Stimulated activated CD4-positive, alpha-beta T cell treated with anti-CD3 and anti-CD28 coated beads, Interleukin-4, amount 100 ng/mL, for 4 hours (primary cell): ENCODE measurements at regions not wholly inside any gene's neighbourhood (a gene's known extent, or its start where the extent isn't known, plus 50 kb on each side); places are given as distances from the start of the nearest gene placed in this dataset.
"Not testable (repeated sequence)": the region's sequence is repeated elsewhere in the genome, so short reads cannot be mapped to it uniquely, and the experiment has no call there.

Experiments used
- DNase-seq, 2 experiments: peaks; one replicate each; pipeline ENCODE4 v3.0.0-alpha.2; 2020

DNA sequence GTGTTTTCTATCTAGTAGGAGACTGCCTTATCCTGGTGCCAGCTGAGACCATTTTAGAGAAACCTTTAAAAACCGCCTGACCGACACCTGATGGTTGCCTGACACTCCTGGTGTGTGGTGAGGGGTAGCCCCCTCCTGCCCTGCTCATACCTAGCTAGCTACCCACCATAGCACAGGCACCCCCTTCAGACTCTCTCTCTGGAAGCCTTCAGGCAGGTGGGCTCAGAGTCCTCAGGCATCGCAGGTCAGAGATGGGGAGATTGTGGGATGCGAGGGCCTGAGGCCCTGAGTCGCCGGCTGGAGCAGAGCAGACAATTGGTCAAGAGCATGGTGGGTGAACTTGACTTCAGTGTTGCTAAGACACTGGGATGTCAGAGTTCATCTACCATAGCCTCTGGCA lies 424.6 kb downstream of the BRD1 start:
- no peak for DNase-seq

- no peak for DNase-seq
Observed at GRCh38 chr22:49402169-49402568, 425.5 kb downstream of the BRD1 start.

GRCh38 chr22:49400941-49401598 lies 426.6 kb downstream of the BRD1 start:
- no peak for DNase-seq

DNA sequence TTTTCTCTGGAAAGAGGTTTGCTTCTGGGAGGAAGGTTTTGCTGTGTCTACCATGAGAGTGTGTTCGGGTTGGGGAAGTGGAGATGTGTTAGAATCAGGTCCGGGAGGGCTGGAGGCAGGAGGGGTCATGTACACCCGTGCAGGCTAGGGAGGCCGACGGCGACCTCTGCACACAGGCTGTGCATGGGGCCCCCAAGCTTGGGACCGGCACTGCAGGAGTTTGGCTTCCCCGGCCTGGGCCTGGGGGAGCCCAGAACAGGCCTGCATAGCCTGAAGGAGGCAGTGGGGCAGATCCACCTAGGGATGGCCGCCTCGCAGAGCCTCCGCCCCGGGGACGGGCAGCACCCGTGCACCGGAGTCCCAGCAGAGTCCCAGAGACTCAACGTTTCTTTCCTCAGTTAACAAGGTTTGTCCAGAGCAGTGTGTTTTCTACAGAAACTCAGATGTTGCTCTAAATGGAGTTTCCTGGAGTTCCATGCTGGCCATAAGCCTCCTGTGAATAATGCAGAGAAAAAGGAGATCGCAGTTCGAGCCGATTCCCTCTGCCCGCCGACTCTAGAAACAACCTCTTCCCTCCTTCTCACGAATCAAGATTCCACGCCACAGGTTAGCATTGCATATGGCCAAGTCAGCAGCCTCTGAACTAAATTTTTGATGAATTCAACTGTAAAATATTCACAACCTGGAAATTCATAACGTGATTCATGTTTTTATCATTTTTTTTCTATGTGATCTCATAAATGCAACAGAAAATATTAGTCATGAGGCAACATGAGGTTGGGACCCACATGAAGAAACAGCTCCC lies 427.3 kb downstream of the BRD1 start:
- no peak for DNase-seq

DNA sequence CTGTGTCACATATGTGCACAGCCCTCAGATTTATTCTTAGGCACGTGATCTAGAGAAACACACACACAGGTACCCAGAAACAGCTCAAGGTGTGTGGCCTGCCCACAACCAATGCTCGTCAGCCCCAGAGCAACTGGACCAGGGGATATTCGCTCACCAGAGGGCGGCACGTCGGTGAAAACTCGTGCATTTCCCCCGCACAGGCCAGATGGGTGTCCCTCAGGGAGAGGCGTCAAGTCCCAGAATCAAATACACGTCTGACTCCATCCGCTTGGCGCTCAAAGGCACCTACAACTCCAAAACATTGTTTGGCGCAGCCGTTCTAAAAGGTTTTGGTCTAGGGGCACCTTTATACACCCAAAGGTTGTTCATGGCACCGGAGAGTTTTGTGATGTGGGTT lies 429.0 kb downstream of the BRD1 start:
- DNase-seq = no peak

DNA sequence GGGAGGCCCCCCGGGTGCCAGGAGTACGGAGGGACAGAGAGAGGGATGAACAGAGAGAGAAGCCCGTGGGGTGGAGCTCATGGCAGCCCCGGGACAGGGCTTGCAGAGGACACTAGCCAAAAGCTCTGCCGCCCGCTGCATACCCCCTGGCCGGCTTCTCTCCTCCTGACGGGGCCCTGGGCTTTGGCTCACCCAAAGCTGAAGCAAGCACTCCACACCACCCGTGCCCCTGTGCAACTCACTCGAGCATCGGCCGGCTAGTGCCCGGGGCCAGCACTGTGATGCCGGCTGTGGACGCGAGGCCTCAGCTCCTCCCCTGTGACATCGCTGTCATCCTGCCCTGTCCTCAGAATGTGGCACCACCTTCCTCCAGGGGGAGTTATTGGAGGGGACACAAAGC lies 429.6 kb downstream of the BRD1 start:
- no peak for DNase-seq

GRCh38 chr22:49396817-49397216 lies 430.9 kb downstream of the BRD1 start:
- no peak for DNase-seq

DNA sequence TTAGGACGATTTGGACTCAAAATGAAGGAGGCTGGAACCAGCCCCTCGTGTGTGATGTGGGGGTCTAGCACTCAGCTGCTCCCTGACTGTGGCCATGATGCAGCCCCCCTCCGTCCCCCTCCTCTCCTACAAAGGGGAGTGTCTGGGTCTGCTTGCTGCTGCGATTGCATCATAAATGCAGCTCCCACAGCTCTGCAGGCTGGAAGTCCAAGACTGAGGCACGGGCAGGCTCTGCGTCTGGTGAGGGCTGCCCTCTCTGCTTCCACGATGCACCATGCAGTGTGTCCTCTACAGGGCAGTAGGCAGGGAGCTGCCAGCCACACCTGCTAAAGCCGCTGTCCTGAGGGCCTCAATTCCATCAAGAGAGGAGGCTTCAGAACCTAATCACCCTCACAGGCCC lies 432.1 kb downstream of the BRD1 start:
- no peak for DNase-seq

DNA sequence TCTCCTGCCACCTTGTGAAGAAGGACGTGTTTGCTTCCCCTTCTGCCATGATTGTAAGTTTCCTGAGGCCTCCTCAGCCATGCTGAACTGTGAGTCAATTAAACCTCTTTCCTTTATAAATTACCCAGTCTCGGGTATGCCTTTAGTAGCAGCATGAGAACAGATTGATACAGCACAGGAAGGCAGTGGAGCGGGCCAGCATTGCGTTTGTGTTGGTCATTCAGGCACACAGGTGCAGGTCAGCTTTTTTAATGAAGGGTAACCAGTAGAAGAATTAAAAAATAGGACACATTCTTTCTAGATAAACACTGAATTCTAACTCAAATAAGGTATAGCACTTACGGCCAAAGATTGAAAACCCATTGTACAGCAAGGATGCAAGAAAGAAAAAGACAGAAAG lies 432.6 kb downstream of the BRD1 start:
- not testable (repeated sequence) for DNase-seq

DNA sequence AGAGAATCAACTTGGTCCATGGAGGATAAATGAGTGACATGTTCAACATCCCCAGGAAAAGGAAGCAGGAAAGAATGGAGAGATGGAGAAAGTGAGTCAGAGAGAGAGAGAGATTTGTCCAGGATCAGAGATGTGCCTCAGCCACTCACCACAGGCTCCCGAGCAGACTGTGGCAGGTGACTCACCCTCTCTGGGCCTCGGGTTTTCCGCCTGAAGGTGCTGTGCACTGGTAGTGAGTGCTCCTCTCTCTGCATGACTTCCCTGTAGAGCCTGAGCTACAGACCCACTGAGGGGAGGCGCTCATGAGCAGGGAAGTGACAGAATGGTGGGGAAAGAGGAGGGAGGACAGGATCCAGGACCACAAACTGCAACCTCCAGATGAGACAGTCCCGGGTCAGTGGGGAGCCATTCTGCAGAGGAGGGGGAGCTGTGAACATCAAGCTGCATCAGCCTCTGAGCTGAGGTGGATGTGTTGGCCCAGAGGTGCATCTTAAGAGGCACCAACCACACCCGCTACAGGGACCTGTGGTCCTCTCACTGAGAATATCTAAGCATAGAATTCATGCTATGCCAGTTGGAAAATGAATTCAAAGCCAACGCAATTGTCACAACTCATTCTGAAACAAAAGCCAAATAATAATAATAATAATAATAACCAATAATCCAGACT lies 433.4 kb downstream of the BRD1 start:
- DNase-seq = no peak

DNA sequence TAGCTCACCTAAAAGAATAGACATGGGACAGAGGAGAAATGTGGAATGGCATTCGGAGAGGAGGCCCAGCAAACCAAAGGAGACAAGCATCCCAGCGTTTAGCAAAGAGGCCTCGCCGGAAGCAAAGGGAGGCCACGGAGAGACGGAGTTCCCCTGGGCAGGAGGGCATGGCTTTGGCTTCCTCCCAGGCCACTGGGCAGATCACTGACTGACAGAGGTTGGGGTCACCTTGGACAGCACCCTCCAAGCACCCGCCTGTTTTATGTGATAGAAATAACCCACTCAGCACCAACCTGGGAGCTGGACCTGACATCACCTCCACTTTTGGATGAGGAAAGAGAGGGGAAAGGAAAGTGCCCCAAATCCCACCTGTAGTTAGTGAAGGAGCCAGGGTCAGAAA lies 434.1 kb downstream of the BRD1 start:
- no peak for DNase-seq

GRCh38 chr22:49392841-49393510 lies 434.7 kb downstream of the BRD1 start:
- no peak for DNase-seq

- no peak for DNase-seq
Observed at GRCh38 chr22:49392247-49392646, 435.4 kb downstream of the BRD1 start.

- no peak for DNase-seq
Observed at GRCh38 chr22:49391436-49391835, 436.2 kb downstream of the BRD1 start.

- DNase-seq = no peak
Observed at GRCh38 chr22:49390954-49391353, 436.7 kb downstream of the BRD1 start.

DNA sequence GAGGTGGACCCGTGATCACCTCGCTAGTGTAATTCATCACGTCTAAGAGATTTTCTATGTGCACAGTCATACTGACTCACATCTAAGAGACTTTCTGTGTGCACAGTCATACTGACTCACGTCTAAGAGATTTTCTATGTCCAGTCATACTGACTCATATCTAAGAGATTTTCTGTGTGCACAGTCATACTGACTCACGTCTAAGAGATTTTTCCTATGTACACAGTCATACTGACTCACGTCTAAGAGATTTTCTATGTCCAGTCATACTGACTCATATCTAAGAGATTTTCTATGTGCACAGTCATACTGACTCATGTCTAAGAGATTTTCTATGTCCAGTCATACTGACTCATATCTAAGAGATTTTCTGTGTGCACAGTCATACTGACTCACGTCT lies 443.8 kb downstream of the BRD1 start:
- DNase-seq = not testable (repeated sequence)

GRCh38 chr22:49382451-49382735 lies 445.3 kb downstream of the BRD1 start:
- no peak for DNase-seq

- DNase-seq = no peak
Observed at GRCh38 chr22:49381595-49382450, 445.9 kb downstream of the BRD1 start.

- DNase-seq = no peak
Observed at GRCh38 chr22:49380828-49381114, 446.9 kb downstream of the BRD1 start.

DNA sequence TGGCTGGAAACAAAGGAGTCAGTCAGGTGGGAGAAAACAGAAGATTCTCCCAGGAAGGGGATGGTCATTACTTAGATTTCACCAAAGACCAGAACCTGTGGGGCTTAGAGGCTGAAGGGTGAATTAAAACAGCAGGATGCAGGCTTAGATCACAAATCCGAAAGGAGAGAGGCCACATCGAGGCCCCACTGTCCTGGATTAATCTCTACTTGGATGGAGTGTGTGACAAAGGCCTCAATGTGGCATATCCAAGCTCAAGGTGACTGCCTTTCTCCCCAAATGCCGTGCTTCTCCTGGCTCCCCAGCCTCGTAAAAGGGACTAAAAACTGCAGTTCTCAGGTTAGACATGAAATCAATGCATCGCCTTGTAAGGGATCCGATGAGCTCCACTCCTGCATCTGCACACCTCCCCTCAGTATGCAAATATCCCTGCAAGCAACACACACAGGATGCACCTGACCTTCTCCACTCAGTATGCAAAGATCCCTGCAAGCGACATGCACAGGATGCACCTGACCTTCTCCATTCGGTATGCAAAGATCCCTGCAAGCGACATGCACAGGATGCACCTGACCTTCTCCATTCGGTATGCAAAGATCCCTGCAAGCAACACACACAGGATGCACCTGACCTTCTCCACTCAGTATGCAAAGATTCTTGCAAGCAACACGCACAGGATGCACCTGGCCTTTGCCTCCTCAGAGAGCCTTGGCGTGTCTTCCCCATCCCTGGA lies 447.4 kb downstream of the BRD1 start:
- no peak for DNase-seq

DNA sequence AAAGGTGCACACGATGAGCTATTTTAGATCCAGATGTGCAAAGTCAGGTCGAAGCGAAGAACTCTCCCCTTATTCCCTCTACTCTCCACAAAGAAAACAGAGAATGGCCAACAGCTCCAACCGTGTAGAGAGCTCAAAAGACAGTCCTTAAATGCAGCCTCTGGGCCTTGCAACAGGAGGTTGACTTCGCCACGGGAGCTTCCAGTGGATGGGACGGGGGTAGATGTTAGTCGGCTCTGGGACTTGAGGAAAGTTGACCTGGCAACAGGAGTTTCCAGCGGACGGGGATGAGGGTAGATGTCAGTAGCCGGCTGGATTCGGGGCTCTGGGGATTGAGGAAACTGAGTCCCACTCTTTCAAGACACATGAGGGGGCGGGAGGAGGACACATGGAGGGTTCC lies 450.4 kb downstream of the BRD1 start:
- no peak for DNase-seq

GRCh38 chr22:49373801-49374226 lies 453.9 kb downstream of the BRD1 start:
- no peak for DNase-seq
